ENCODE measurements at regions not wholly inside any gene's neighbourhood (a gene's known extent, or its start where the extent isn't known, plus 50 kb on each side); places are given as distances from the start of the nearest gene placed in this dataset.

DNA sequence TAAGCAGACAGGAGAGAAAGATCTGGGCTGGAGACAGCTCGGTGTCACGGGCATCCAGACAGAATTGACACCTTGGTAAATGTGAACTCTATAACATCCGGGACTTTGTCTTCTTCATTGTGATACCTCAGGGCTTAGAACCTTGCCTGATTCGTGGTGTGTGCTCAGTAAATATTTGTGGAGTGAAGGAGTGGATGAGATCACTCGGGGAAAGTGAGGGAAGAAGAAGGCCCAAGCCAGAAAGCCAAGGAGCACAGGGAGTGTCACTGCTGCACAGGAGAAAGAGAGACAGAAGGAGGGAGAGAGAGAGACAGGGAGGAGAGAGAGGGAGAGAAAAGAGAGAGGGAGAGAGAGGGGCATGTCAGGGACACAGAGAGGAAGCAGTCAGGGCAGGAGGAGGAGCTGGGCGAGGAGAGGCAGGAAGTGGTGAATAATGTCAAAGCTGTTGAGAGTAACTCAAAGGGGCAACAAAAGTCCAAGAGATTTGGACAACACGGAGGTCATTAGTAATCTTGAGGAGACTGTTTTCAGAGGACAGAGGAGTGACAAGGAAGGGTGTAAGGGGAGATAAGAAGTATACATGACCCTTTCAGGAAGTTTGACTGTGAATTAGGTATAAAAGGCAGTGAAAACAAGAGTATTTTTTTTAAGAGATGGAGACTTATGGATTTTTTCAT lies 141.6 kb upstream of the MAX start:
- TF ChIP-seq, protein P1, sequence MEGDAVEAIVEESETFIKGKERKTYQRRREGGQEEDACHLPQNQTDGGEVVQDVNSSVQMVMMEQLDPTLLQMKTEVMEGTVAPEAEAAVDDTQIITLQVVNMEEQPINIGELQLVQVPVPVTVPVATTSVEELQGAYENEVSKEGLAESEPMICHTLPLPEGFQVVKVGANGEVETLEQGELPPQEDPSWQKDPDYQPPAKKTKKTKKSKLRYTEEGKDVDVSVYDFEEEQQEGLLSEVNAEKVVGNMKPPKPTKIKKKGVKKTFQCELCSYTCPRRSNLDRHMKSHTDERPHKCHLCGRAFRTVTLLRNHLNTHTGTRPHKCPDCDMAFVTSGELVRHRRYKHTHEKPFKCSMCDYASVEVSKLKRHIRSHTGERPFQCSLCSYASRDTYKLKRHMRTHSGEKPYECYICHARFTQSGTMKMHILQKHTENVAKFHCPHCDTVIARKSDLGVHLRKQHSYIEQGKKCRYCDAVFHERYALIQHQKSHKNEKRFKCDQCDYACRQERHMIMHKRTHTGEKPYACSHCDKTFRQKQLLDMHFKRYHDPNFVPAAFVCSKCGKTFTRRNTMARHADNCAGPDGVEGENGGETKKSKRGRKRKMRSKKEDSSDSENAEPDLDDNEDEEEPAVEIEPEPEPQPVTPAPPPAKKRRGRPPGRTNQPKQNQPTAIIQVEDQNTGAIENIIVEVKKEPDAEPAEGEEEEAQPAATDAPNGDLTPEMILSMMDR (IDR thresholded peaks at IDR 0.05): no peak
- no peak for TF ChIP-seq POLR2A (IDR thresholded peaks at IDR 0.05)
